HG02588 (cell line): ENCODE measurements at regions not wholly inside any gene's neighbourhood (a gene's known extent, or its start where the extent isn't known, plus 50 kb on each side); places are given as distances from the start of the nearest gene placed in this dataset.
A peak's percentile ranks its signal among the peaks of the same experiment; 100 is the strongest.
"Not testable (repeated sequence)": the region's sequence is repeated elsewhere in the genome, so short reads cannot be mapped to it uniquely, and the experiment has no call there.

ENCODE experiments used
- ATAC-seq: cut with Tn5 transposase; IDR thresholded peaks from one replicate; pipeline ENCODE4 v1.9.1; 2021; ENCODE audit warnings: mild to moderate bottlenecking, moderate library complexity; ENCODE audit not compliant: unreplicated experiment

GRCh38 chr10:11691319-11691755 is 50.8 kb upstream of the ECHDC3 start:
- ATAC-seq: no peak

- ATAC-seq: no peak
These were observed 52.0 kb upstream of the ECHDC3 start for GRCh38 chr10:11689945-11690736.

GRCh38 chr10:11688448-11688795 is 53.8 kb upstream of the ECHDC3 start:
- not testable (repeated sequence) for ATAC-seq

GRCh38 chr10:11687779-11688447 is 54.3 kb upstream of the ECHDC3 start:
- ATAC-seq: no peak

GRCh38 chr10:11687357-11687771 is 54.8 kb upstream of the ECHDC3 start:
- no peak for ATAC-seq

GRCh38 chr10:11685787-11686218 is 56.4 kb upstream of the ECHDC3 start:
- no peak for ATAC-seq

- peak; percentile 70 for ATAC-seq
These were observed 57.2 kb upstream of the ECHDC3 start for GRCh38 chr10:11684717-11685645.

- peak; percentile 2 for ATAC-seq
These were observed 57.9 kb upstream of the ECHDC3 start for GRCh38 chr10:11684341-11684716.

GRCh38 chr10:11683529-11684320 is 58.5 kb upstream of the ECHDC3 start:
- no peak for ATAC-seq

GRCh38 chr10:11682851-11683250 is 59.3 kb upstream of the ECHDC3 start:
- no peak for ATAC-seq

- no peak for ATAC-seq
These were observed 59.9 kb upstream of the ECHDC3 start for GRCh38 chr10:11682267-11682683.

GRCh38 chr10:11680496-11680895 is 61.7 kb upstream of the ECHDC3 start:
- ATAC-seq: no peak

- ATAC-seq: no peak
These were observed 62.2 kb upstream of the ECHDC3 start for GRCh38 chr10:11679946-11680345.

- peak; percentile 90 for ATAC-seq
These were observed 63.9 kb upstream of the ECHDC3 start for GRCh38 chr10:11678074-11678793.

GRCh38 chr10:11677480-11677879 is 64.7 kb upstream of the ECHDC3 start:
- no peak for ATAC-seq

- ATAC-seq: no peak
These were observed 62.2 kb upstream of the USP6NL start for GRCh38 chr10:11673346-11674280.

GRCh38 chr10:11672836-11673235 is 61.4 kb upstream of the USP6NL start:
- no peak for ATAC-seq

- no peak for ATAC-seq
These were observed 58.9 kb upstream of the USP6NL start for GRCh38 chr10:11670381-11670780.
